AG04450 (cell line): ENCODE measurements at regions not wholly inside any gene's neighbourhood (a gene's known extent, or its start where the extent isn't known, plus 50 kb on each side); places are given as distances from the start of the nearest gene placed in this dataset.

Experiments used
- CTCF ChIA-PET: fragments of 300-600, 350-600 bp; formaldehyde crosslinking; extraction: SDS; loops from one replicate; lab custom pipeline; 2022; ENCODE audit warnings: antibody characterized with exemption, inconsistent platforms; lab: Charles Lee
- POLR2A ChIA-PET: fragments of 350-600 bp; formaldehyde crosslinking; extraction: SDS; loops from one replicate; lab custom pipeline; 2021; ENCODE audit warnings: antibody characterized with exemption, inconsistent platforms; lab: Yijun Ruan, JAX
- DNase-seq: peaks from one replicate; pipeline ENCODE4 v3.0.0-alpha.2; 2011; ENCODE audit warnings: low read depth, low spot score
- H3K27ac ChIP-seq: one replicate; pipeline ENCODE4 v1.5.1; 2012; ENCODE audit warnings: low read depth, low read length, control low read depth
- H3K27me3 ChIP-seq: one replicate; pipeline ENCODE4 v1.6.0; 2012; ENCODE audit warnings: low read length; ENCODE audit not compliant: control insufficient read depth, insufficient read depth
- H3K4me3 ChIP-seq: 2 replicates; pipeline ENCODE4 v1.5.1; 2011; ENCODE audit warnings: mild to moderate bottlenecking, low read depth, low read length, control low read depth
- H3K9me3 ChIP-seq: 2 replicates; pipeline ENCODE4 v1.5.1; 2012; ENCODE audit warnings: low read length; ENCODE audit not compliant: control insufficient read depth, insufficient read depth
- CTCF ChIP-seq: IDR thresholded peaks from 2 replicates; pipeline ENCODE4 v1.5.1; 2011; ENCODE audit warnings: low read depth, low read length, control low read depth, inconsistent platforms

- no peak for TF ChIP-seq CTCF
- no peak overlapping the region for H3K4me3 ChIP-seq
- POLR2A ChIA-PET: no interaction called here
Measured at GRCh38 chr11:29584342-29584741, 432.5 kb downstream of the KCNA4 start.

GRCh38 chr11:29578806-29579205 is 438.0 kb downstream of the KCNA4 start:
- POLR2A ChIA-PET: no interaction called here
- H3K27me3 ChIP-seq: no peaks in the 10 kb centered on the region
- DNase-seq: no peak

More at GRCh38 chr11:29584342-29584741, 432.5 kb downstream of the KCNA4 start:
- Histone ChIP-seq H3K27me3 (no peaks in the 10 kb centered on the region), H3K27ac (no peak overlapping the region), H3K9me3 (no peaks in the 10 kb centered on the region)
- CTCF ChIA-PET: no interaction called here
- no peak for DNase-seq

GRCh38 chr11:29564486-29564885 is 452.3 kb downstream of the KCNA4 start:
- POLR2A ChIA-PET: no interaction called here
- Histone ChIP-seq H3K4me3 (no peak overlapping the region), H3K27ac (no peak overlapping the region), H3K27me3 (no peaks in the 10 kb centered on the region), H3K9me3 (no peaks in the 10 kb centered on the region)
- no peak for DNase-seq
- CTCF ChIA-PET: interaction anchor here (1.0 kb wide), 1 partner anchor 579 kb away, joined by 3 read pairs; no protein-coding TSS in a partner anchor
- TF ChIP-seq CTCF: no peak

More at GRCh38 chr11:29578806-29579205, 438.0 kb downstream of the KCNA4 start:
- CTCF ChIA-PET: interaction anchor here (0.6 kb wide), 1 partner anchor 1177 kb away, joined by 3 read pairs; no protein-coding TSS in a partner anchor
- Histone ChIP-seq H3K27ac (no peak overlapping the region), H3K9me3 (no peaks in the 10 kb centered on the region), H3K4me3 (no peak overlapping the region)
- no peak for TF ChIP-seq CTCF

- ChIA-PET CTCF (interaction anchor here (0.8 kb wide), 1 partner anchor 15 kb away, joined by 3 read pairs; no protein-coding TSS in a partner anchor), POLR2A (no interaction called here)
- no peak for DNase-seq
- Histone ChIP-seq H3K27ac (no peak overlapping the region), H3K27me3 (no peaks in the 10 kb centered on the region), H3K4me3 (no peak overlapping the region), H3K9me3 (no peaks in the 10 kb centered on the region)
- no peak for TF ChIP-seq CTCF
Measured at GRCh38 chr11:29562183-29562582, 454.6 kb downstream of the KCNA4 start.

- no peaks in the 10 kb centered on the region for H3K27me3 ChIP-seq
- POLR2A ChIA-PET: no interaction called here
- H3K27ac ChIP-seq: no peak overlapping the region
- no peak for TF ChIP-seq CTCF
- no peak overlapping the region for H3K4me3 ChIP-seq
- DNase-seq: no peak
- CTCF ChIA-PET: no interaction called here
- H3K9me3 ChIP-seq: no peaks in the 10 kb centered on the region
Measured at GRCh38 chr11:29553990-29554389, 462.8 kb downstream of the KCNA4 start.
